ENCODE measurements at regions not wholly inside any gene's neighbourhood (a gene's known extent, or its start where the extent isn't known, plus 50 kb on each side); places are given as distances from the start of the nearest gene placed in this dataset.
A peak's percentile ranks its signal among the peaks of the same experiment; 100 is the strongest.
"Not testable (repeated sequence)": the region's sequence is repeated elsewhere in the genome, so short reads cannot be mapped to it uniquely, and the experiment has no call there.

DNA sequence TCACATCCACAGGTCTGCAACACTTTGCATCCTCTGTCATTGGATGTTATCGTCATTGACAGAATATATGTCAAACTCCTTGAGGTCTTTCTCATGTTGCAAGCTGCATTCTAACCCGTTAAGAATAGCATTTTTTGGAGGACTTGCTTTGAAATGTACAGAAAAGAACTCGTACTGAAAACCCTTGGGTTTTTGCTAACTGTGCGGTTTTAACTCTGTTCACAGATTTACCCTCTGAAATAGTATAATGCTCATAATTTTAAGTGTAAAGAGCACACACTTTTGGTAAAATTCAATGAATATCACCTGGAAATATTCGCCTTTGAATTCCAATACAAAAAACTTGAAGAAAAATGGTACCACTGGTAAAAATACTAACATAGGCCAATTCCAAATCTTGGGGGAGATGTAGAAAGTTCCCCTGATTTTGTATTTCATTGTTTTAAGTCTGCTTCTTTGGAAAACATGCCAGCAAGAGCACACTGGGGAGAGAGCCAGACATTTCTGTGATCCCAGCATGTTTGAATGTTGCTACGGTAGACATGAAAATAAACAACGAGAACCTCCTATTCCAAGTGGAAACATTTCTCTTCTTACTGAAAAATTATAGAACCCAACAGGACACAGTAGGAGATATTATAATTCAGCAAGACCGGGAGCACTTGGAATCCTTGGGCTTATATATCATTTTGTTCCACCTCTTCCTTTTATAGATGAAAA, 446.0 kb downstream of the AEBP2 start:
- no peak for DNase-seq

DNA sequence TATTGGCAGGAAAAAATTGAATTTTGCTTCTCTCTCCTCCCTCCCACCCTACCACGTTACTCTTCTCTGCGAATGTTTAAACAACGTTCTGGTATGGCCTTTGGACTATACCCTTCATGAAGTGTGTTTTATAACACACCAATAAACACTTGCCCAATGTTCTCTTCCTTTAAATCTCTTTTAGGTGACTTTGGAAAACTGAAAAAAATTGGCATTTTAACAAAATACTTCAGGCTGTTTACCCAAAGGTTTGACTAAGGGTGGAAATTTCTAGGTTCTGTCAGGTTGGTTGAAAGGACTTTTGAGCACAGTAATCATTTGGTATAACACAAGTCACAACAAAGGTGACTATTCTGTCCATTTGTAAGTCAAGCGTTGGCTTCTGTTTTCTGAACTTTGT, 446.8 kb downstream of the AEBP2 start:
- no peak for DNase-seq

DNA sequence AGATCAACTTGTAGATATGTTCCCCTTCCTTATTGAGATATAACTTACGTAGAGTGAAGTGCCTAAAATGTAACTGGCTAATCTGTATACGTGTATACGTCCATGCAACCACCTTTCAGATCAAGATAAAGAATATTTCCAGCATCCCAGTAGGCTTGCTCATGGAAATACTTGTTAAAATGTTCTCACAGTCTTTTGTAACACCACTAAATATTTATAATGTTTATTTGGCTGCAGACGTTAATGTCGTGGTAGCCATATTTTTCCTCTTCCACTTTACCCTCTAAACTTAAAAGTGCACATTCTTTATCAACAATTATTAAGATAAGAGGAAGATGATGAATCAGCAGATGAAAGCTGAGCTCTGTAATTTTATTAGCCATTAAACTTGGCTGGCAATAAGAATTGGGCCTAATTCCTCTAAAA, 447.4 kb downstream of the AEBP2 start:
- DNase-seq: no peak

DNA sequence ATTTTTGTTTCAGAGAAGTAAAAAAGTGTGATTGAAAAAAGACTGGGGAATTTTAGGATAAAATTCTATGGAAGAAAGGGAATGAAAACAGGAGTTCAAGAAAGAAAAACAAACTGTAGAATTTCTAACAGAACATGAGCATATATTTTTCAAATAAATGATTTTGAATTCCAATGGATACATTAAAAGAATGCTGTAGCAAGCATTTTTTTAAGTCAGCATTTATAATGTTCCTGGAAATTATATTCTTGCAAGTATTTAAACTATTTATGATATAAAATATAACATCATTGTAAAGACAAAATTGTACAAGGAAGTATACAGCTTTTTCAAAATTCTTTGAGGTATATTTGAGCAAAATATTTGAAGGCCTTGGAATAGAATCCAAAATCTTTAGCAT, 450.7 kb downstream of the AEBP2 start:
- DNase-seq: no peak

DNA sequence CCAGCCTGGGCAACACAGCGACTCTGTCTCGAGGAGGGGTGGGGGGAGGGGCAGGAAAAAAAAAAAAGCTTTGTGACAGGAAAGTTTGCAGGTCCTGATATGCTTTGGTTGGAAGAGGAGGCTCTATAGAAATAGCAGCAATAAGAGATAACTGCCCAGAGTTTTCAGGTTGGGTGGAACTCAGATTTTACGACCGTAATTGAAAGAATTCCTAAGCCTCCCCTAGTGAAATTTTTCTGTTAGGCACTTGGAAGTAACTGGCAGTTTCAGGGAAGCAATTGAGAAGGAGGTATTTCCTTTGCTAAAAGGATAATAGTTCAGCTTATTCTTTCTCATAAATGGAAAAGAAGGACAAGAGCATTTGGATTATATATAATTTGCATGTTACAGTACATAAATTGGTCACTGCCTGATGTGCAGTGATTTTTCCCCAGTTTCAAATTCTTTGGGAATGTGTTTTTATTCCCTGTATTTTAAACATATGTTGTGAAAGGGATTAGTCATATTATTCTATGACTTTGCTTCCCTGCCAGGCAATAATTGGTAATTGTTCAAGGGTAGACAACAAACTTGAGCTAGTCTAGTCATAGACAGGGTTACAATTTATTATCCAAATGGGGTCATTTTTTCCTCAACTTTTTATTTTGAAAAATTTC, 452.8 kb downstream of the AEBP2 start:
- DNase-seq: no peak

DNA sequence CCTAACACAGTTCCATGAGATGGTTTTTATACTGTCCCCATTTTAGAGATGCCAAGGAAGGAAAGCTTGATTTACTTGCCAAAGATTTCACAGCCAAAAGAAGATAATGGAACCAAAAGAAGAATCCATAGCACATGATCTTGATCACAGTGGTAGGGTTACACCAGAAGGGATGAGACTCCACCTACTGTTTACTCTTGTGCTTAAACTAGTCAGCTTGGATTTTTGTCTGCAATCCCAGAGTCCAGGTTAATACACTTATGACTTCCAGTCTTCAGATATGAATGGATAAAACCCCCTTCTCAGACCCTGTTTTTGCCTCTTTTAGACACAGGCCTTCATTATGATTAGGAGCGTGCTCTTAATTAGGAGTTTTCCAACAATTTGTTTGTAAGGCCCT, 454.2 kb downstream of the AEBP2 start:
- no peak for DNase-seq

DNA sequence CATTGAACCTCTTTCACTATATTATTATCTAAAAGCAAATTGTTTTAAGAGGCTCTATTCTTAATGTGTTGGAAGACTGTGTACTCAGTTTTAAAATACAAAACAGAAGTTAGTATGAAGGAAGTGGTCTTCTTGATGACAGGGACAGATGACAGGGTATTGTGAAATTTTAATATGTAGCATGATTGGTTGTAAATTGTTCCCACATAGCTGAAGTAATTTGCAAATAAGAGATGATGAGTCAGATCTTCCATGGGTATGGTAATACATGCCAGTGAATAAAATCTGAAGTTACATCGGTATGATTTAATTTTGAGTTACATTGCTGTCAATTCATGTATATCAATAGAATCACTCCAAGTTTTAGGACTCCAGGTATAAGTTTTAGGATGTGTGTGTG, 454.8 kb downstream of the AEBP2 start:
- no peak for DNase-seq

DNA sequence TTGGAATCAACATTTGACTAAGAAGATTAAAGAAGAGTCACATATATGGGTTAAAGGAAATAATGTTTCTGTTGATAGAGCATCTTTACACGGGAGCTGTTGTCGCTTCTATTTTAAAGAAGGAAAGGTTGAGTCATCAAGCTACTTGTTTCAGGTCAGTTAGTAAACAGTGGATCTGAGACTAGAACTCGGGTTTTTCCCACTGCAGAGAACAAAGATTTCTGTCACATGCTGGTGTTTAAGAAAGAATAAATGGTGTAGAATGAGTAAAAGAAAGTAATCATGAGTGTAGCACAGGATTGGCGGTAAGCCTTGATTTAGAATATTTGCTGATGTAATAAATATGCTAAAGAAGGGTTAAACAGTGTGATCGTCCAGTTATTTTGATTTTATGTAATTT, 455.5 kb downstream of the AEBP2 start:
- no peak for DNase-seq

DNA sequence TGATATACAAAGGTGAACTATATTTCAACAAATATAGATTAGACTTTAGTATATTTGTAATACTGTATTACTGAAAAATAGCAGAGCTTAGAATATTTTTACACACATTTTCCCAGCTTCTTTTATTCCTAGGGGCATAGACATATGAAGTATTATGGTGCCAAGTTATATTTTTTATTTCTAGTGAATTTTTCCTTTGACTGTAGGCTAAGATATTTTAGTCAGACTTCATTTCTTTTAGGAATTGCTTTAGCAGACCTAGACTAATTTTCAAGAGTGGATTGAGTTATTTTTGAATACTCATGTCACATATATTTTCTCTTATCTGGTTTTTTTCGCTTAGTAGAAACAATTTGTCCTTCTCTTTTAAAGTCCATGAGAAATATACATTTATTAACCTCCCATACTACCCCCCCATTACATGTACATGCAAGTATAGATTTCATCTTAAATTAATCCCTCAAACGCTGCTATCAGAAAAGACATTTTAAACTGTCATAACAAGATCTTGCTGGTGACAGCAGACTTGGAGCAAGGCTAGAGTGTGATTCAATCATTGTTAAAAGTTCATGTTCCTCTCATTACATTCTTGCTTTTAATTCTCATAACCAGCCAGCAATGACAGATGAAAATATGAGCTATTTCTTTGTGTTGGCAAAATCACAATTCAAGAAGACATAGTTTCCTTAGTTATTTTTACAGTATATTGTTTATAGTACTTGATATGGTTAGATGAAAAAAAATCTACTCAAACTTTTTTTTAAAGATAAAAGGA, 456.1 kb downstream of the AEBP2 start:
- DNase-seq: no peak

DNA sequence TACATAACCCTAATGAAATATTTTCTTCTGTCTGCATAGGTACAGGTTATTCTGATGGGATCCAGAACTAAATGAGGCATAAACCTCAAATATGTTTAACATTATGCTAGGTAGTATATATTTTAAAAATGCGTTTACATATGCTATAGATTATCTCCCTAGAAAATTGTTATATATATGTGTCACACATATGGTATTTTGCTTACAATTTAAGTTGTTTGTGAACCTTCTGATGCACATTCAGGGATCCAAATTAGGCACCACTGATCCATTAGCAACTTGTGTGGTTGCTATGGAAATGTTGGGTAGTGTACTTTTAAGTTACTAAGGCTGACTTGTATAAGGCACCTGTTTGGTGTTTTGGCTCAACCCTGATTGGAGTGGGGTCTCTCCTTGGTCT, 456.7 kb downstream of the AEBP2 start:
- DNase-seq: no peak

DNA sequence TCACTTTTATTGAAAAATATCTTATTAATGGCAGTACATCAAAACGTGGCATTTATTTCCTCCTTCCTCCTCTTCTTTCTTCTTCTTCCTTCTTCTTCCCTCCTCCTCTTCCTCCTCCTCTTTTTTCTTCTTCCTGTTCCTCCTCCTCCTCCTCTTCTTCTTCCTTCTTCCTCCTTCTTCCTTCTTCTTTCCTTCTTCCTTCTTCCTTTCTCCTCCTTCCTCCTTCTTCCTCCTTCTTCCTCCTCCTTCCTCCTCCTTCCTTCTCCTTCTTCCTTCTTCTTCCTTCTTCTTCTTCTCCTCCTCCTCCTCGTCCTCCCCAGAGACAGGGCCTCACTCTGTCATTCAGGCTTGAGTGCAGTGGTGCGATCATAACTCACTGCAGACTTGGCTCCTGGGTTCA, 457.2 kb downstream of the AEBP2 start:
- DNase-seq: no peak

DNA sequence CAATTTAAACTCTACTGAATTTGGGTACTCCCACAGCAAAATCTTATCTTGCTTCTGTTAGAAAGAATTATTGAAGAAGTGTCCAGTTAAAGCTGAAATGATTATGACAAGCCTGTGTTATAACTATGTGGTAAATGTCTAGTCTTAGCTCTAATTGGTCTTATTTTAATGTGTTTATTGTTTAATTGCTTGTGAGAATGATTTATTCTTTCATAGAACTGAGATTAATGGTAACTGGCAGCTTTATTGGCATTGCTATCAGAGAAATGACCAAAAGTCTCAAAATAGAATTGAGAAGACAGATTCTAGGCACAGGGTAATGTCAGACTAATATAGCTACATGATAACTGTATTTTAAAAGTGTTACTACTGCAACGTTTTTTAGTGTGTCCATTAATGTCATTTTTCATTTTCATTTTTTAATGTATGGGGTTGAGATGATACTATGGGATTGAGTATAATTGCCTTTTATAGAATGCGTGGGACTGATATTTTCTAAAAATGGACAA, 458.7 kb downstream of the AEBP2 start:
- no peak for DNase-seq

DNA sequence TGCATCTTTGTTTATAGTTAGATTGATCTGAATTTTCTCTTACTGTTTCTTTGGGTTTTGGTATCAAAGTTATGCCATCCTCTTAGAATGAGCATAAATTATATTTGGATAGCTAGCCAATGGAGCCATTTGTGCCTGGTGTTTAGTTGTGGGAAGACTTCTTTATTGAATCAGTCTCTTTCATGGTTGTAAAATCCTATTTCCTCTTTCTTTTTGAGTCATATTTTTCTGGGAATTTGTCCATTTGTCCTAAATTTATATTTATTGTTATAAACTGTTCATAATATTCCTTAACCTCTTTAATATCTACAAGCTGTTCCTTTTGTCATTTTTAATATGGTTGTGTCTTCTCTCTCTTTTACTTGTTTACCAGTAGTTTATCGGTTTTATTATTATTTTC, 462.5 kb downstream of the AEBP2 start:
- DNase-seq: no peak

DNA sequence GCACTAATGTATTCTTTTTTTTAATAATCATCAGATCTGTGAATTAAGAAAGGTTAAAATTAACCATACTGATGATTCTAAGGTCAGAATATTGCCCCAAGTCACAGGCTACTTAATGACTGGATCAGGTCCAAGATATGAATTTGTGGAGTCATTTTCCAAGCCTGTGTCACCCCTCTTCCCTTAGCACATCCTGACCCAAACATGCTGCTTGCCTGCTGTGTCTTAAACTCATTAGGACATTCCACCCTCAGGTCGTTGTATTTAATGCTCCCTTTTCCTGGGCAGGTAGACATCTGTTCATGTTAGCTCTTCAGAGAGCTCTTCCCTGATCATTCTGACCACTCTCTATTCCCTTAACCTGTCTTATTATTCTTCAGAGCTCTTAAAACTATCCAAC, 463.5 kb upstream of the PDE3A start:
- DNase-seq: no peak

DNA sequence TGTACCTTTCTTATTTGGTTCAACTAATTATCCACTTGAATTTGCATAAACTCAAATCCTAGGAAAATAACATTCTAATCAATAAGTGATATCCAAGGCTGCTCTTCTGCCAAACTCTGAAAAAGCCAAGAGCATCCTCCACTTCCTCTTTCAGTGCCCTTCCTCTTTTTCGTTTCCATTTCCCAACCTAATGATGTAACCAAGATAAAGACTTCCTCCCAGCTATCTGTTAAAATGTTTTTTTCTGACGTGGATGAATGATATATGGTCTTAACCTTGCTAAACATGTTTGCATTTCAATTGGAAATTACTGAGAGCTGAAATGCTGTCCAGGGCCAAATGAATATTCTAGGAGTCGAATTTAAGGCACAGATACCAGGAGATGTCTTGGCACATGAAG, 459.5 kb upstream of the PDE3A start:
- no peak for DNase-seq

DNA sequence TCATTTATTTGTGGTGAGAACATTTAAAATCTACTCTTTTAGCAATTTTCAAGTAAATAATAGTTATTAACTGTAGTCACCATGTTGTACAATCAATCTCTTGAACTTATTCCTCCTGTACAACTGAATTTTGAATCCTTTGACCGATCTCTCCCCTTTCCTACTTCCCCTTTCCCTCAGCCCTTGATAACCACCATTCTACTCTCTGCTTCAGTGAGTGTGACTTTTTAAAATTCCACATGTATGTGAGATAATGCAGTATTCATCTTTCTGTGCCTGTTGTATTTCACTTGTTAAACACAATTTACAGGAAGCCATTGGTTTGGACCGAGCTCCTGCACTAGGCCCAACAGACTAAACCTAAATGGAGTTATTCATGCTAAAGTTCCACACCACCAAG, 458.9 kb upstream of the PDE3A start:
- no peak for DNase-seq

DNA sequence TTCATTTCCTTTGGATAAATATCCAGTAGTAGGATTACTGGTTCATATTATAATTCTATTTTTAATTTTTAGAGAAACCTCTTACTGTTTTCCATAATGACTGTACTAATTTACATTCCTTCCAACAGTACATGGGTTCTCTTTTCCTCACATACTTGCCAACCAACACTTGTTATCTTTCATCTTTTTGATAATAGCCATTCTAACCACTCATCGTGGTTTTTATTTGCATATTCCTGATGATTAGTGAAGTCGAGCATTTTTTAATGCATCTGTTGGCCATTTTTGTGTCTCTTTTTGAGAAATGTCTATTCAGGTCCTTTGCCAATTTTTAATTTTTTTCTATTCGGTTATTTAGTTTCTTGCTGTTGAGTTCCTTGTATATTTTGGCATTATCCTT, 457.7 kb upstream of the PDE3A start:
- DNase-seq: no peak

DNA sequence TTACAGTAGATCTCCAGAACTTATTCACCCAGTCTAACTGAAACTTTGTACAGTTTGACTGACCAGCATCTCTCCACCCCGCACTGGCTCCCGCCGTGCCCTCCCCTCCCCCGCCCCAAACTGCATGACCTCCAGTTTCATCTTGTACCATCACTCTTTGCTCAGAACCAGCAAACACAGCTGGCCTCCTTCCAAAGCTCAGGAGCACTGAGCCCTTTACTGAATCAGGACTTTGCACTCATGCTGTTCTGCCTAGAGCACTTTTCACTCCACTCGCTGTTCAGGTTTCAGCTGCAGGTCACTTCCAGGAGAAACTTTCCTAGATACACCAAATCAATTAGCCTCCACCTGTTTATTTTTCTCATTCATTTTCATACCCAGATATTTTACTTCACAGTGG, 455.3 kb upstream of the PDE3A start:
- DNase-seq: no peak

DNA sequence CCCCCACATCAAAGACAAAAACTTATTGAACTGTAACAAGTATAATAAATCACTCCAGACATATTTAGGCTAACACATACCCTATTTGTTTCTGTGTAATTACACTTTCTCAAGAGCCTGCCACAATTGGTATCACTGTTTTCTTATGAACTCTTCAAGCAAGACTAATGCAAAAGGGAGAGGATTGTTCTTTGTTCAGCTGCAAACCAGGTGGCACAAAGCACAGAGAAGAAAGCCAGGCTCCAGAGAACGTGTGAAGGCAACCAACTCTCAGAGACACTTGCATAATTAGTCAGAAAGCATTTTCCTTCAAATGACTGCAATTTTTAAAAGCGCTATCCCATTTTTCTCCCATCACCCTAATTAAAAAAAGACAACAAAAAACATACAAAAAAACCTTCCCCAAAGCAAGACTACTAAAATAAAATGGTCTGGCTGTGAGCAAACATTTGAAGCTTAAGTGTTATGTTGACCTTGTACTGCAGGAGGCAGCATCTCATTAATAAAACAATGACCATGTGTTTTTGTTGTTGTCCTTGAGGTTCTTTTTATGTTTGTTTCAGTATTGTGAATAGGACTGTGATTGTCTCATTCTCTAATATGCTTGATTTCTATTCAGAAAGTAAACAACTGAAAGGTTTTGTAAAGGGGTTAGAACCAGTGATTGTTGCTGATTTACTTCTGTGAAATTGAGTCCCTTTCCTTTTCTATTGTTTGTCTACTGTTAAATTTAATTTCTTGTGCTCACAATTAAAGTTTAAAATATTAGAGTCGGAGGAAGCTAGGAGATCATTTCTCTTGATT, 452.7 kb upstream of the PDE3A start:
- peak; percentile 93 to 94 for DNase-seq

DNA sequence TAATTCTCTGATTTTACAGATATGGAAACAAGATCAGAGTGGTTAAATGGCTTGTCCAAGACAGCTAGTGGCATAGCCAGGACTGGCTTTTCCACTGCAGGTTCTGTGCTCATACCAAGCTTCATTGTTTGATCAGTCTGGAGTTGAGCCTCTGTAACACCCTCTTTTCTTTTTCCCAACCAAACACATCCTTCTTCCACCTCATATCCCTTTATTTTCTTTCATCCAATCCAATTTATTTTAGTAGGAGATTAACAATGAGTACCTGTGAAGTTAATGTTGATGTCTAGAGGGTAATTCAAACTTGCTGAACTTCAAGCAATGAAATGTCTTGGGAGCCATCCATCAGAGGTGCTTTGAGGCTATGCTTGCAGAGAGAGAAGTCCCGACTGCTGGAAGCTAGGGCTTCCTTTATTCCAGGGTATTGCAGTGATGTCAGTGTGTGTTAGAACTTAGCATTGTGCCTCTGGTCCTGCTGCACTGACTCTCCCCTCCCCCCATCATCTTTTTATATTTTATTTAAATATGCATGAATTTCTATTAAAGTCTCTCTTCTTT, 452.1 kb upstream of the PDE3A start:
- peak in 1 of 2 experiments; percentile 37 for DNase-seq

DNA sequence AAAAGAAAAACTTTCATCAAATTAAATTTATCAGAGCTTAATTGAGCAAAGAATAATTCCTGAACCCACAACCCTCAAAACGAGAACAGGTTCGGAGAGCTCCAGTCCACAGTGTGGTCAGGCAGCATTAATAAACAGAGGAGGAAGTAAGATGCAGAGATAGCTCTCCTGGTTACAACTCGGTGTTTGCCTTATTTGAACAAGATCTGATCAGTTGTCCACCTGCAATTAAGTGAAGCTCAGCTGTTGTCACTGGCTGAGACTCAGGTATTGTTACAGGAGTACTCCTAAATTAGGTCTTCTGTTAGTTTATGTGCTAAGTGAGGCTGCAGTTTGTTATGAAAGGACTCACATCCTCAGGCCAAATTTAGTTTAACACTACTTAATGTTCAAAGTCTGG, 451.4 kb upstream of the PDE3A start:
- no peak for DNase-seq

DNA sequence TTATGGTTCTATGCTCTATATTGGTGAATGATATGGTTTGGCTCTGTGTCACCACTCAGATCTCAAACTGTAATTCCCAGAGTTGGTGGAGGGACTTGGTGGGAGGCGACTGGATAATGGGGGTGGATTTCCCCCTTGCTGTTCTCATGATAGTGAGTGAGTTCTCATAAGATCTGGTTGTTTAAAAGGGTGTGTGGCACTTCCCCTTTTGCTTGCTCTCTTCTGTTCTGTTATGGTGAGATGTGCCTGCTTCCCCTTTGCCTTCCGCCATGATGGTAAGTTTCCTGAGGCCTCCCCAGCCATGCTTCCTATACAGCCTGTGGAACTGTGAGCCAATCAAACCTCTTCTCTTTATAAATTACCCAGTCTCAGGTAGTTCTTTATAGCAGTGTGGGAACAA, 446.6 kb upstream of the PDE3A start:
- not testable (repeated sequence) for DNase-seq

DNA sequence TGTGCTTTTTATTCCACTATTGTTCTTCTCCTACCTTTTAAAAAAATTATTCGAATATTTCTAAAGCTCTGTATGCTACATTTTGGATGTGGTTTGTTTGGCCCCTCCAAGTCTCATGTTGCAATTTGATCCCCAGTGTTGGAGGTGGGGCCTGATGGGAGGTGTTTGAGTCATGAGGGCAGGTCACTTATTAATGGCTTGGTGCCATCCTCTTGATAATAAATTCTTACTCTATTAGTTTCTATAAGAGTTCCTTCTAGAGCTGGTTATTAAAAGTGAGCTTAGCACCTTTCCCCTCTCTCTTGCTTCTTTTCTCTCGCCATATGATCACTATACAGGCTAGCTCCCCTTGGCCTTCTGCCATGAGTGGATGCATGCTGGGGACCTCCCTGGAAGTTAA, 445.6 kb upstream of the PDE3A start:
- DNase-seq: no peak
